Tibial nerve (tissue), 3 donors: ENCODE measurements at regions not wholly inside any gene's neighbourhood (a gene's known extent, or its start where the extent isn't known, plus 50 kb on each side); places are given as distances from the start of the nearest gene placed in this dataset.

Experiments used
- POLR2A ChIP-seq, 2 donors: fragments of 450-650 bp; IDR thresholded peaks; one replicate each; pipeline ENCODE4 v1.6.1; 2017; ENCODE audit warnings: antibody characterized with exemption in 2 of 2, mild to moderate bottlenecking in 2 of 2, moderate library complexity in 2 of 2
- TF ChIP-seq, protein P1 (sequence below), 5 experiments: fragments of 200-600 bp in 3 of 5; fragments of 450-650 bp in 2 of 5; sonication (generic) in 3 of 5; IDR thresholded peaks; one replicate each; pipeline ENCODE4 v1.5.1; 2016 to 2019; ENCODE audit warnings: antibody characterized with exemption in 5 of 5, mild to moderate bottlenecking in 3 of 5, moderate library complexity in 2 of 5

DNA sequence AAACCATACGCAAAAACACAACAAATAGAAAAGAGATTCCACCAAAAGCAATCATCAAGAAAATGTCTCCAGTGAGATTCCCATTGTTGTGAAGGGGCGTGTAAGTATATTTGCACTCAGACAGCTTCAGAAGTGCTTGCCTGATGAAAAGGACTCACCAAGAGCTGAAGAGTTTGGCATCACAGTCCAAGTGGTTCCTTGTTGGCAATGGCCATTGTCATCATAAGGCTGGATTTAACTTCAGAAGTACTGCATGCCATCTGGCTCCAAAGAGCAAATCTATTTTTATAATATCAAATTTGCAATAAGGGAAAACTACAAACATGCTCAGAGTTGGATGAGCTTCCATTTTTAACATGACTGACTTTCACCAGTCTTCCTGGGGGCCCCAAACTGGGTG is 505.3 kb upstream of the NR2F2 start:
- TF ChIP-seq, protein P1, sequence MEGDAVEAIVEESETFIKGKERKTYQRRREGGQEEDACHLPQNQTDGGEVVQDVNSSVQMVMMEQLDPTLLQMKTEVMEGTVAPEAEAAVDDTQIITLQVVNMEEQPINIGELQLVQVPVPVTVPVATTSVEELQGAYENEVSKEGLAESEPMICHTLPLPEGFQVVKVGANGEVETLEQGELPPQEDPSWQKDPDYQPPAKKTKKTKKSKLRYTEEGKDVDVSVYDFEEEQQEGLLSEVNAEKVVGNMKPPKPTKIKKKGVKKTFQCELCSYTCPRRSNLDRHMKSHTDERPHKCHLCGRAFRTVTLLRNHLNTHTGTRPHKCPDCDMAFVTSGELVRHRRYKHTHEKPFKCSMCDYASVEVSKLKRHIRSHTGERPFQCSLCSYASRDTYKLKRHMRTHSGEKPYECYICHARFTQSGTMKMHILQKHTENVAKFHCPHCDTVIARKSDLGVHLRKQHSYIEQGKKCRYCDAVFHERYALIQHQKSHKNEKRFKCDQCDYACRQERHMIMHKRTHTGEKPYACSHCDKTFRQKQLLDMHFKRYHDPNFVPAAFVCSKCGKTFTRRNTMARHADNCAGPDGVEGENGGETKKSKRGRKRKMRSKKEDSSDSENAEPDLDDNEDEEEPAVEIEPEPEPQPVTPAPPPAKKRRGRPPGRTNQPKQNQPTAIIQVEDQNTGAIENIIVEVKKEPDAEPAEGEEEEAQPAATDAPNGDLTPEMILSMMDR (IDR thresholded peaks at IDR 0.05): no peak
- TF ChIP-seq POLR2A (IDR thresholded peaks at IDR 0.05): no peak
